Breast epithelium (tissue), 3 donors: ENCODE measurements at regions not wholly inside any gene's neighbourhood (a gene's known extent, or its start where the extent isn't known, plus 50 kb on each side); places are given as distances from the start of the nearest gene placed in this dataset.

ENCODE experiments used
- CTCF ChIP-seq, 3 donors: fragments of 450-650 bp; IDR thresholded peaks; one replicate each; pipeline ENCODE4 v1.5.1; 2016 to 2017; ENCODE audit warnings: antibody characterized with exemption in 3 of 3, mild to moderate bottlenecking in 3 of 3, moderate library complexity in 3 of 3
- POLR2A ChIP-seq: fragments of 450-650 bp; IDR thresholded peaks from one replicate; pipeline ENCODE4 v1.6.1; 2016; ENCODE audit warnings: antibody characterized with exemption, mild to moderate bottlenecking, moderate library complexity
- POLR2AphosphoS5 ChIP-seq, 3 donors: sonication (generic); formaldehyde crosslinking; IDR thresholded peaks; one replicate each; pipeline ENCODE4 v1.6.1; 2017; ENCODE audit warnings: antibody characterized with exemption in 3 of 3

GRCh38 chrX:63402106-63402505 lies 51.0 kb upstream of the SPIN4 start:
- TF ChIP-seq CTCF (IDR thresholded peaks at IDR 0.05) (no peak), POLR2A (no peak), POLR2AphosphoS5 (IDR thresholded peaks at IDR 0.05) (no peak)
